Spleen (tissue), 11 donors: ENCODE measurements at regions not wholly inside any gene's neighbourhood (a gene's known extent, or its start where the extent isn't known, plus 50 kb on each side); places are given as distances from the start of the nearest gene placed in this dataset.

ENCODE experiments used
- DNase-seq: peaks from one replicate; pipeline ENCODE4 v3.0.0-alpha.2; 2020
- H3K27ac ChIP-seq, 8 donors: fragments of 200-600 bp; sonication (generic) in 7 of 8; 1 replicate in 4 of 8; 2 replicates in 4 of 8; pipeline versions ENCODE4 v1.5.0 to v1.8.0; 2016 to 2021; ENCODE audit warnings: inconsistent platforms in 4 of 8, mild to moderate bottlenecking in 4 of 8, moderate library complexity in 1 of 8
- H3K27me3 ChIP-seq, 7 donors: fragments of 200-600 bp; sonication (generic) in 6 of 7; replicated peaks in 1 of 7; 1 replicate in 4 of 7; 2 replicates in 3 of 7; pipeline versions ENCODE4 v1.5.0 to v1.8.0; 2016 to 2021; ENCODE audit warnings: inconsistent platforms in 3 of 7, mild to moderate bottlenecking in 1 of 7
- H3K36me3 ChIP-seq, 6 donors: fragments of 200-600 bp; sonication (generic) in 5 of 6; 1 replicate in 4 of 6; 2 replicates in 2 of 6; pipeline versions ENCODE4 v1.5.0 to v1.8.0; 2016 to 2021; ENCODE audit warnings: inconsistent platforms in 2 of 6
- H3K4me1 ChIP-seq, 6 donors: fragments of 200-600 bp; sonication (generic) in 5 of 6; 1 replicate in 3 of 6; 2 replicates in 3 of 6; pipeline versions ENCODE4 v1.5.0 to v1.8.0; 2016 to 2021; ENCODE audit warnings: inconsistent platforms in 3 of 6
- H3K4me3 ChIP-seq, 8 donors: fragments of 200-600 bp; sonication (generic) in 7 of 8; 1 replicate in 4 of 8; 2 replicates in 4 of 8; pipeline versions ENCODE4 v1.5.0 to v1.8.0; 2016 to 2021; ENCODE audit warnings: inconsistent platforms in 4 of 8, mild to moderate bottlenecking in 4 of 8, moderate library complexity in 2 of 8
- H3K9me3 ChIP-seq, 8 donors: fragments of 200-600 bp; sonication (generic) in 7 of 8; 1 replicate in 4 of 8; 2 replicates in 4 of 8; pipeline versions ENCODE4 v1.5.0 to v1.8.0; 2016 to 2021; ENCODE audit warnings: inconsistent platforms in 4 of 8
- CTCF ChIP-seq, 11 experiments: fragments of 200-600 bp in 7 of 11; fragments of 450-650 bp in 4 of 11; sonication (generic) in 4 of 11; IDR thresholded peaks in 8 of 11; conservative IDR thresholded peaks in 3 of 11; 1 replicate in 7 of 11; 2 replicates in 4 of 11; pipeline versions ENCODE4 v1.4.0 to v1.8.0; 2016 to 2021; ENCODE audit warnings: antibody characterized with exemption in 11 of 11, inconsistent platforms in 4 of 11, mild to moderate bottlenecking in 1 of 11
- POLR2A ChIP-seq, 3 donors: fragments of 450-650 bp; IDR thresholded peaks; one replicate each; pipeline ENCODE4 v1.5.1; 2017; ENCODE audit warnings: antibody characterized with exemption in 3 of 3, mild to moderate bottlenecking in 1 of 3
- POLR2AphosphoS5 ChIP-seq, 3 donors: sonication (generic); formaldehyde crosslinking; IDR thresholded peaks; one replicate each; pipeline ENCODE4 v1.5.1; 2017; ENCODE audit warnings: antibody characterized with exemption in 3 of 3
- WGBS, 5 donors: extraction: QIAGEN DNeasy Blood & Tissue Kit in 3 of 5; methylation state at CpG; one replicate each; pipeline versions ENCODE4 v1.1.5 to v1.1.7; 2013 to 2018; 5-methylcytosine and 5-hydroxymethylcytosine counted together
- intact Hi-C: fragments of 100-400 bp; cut with DNase I; formaldehyde crosslinking; loops from one replicate; pipeline ENCODE4 v1.15.0; 2023; ENCODE audit warnings: low total_unique reads
- donor health status: healthy with polysubstance abuse.
- donor health status: DM: no; HTN: no; CAD: no; lungs with moderate emphysema.
- donor health status: DM: no; HTN: no; CAD: no.
- donor health status: Bipolar disorder and iron deficiency.
- donor health status: healthy.
- donor health status: DM: no; HTN: no; CAD: no.
- donor health status: DM: yes; HTN: yes; CAD: no.

- no peak overlapping the region for H3K4me3 ChIP-seq
- no peak for DNase-seq
- H3K36me3 ChIP-seq, result no peaks in the 10 kb centered on the region
- TF ChIP-seq POLR2A (IDR thresholded peaks at IDR 0.05), result no peak
- H3K27me3 ChIP-seq, result no peaks in the 10 kb centered on the region
- H3K4me1 ChIP-seq, result no peaks in the 10 kb centered on the region
- H3K27ac ChIP-seq, result no peak overlapping the region
- intact Hi-C loops, result no loop called here
- WGBS, 5 donors, result 69 to 86% (median 76%) methylated on average over 1 of the region's 1 CpG
- peaks cover 0 to 5% (median 0%) of the 10 kb centered on the region in 8 donors for H3K9me3 ChIP-seq
Measured at GRCh38 chr17:71176331-71176730, 944.5 kb upstream of the SOX9 start.

GRCh38 chr17:71176928-71177443, 943.8 kb upstream of the SOX9 start:
- no peaks in the 10 kb centered on the region for H3K27me3 ChIP-seq
- intact Hi-C loops, result no loop called here
- WGBS, 5 donors, result 78 to 90% (median 81%) methylated on average over 6 of the region's 6 CpGs
- H3K4me3 ChIP-seq, result no peak overlapping the region
- no peaks in the 10 kb centered on the region for H3K36me3 ChIP-seq
- peaks cover 0 to 4% (median 0%) of the 10 kb centered on the region in 8 donors for H3K9me3 ChIP-seq
- H3K4me1 ChIP-seq, result no peaks in the 10 kb centered on the region
- TF ChIP-seq CTCF (IDR thresholded peaks at IDR 0.05 in 8 of 11, conservative IDR thresholded peaks at IDR 0.05 in 3 of 11) (no peak), POLR2A (IDR thresholded peaks at IDR 0.05) (no peak), POLR2AphosphoS5 (IDR thresholded peaks at IDR 0.05) (no peak)
- no peak for DNase-seq
- H3K27ac ChIP-seq, result no peak overlapping the region

- Histone ChIP-seq H3K4me1 (no peaks in the 10 kb centered on the region), H3K9me3 (no peaks in the 10 kb centered on the region), H3K4me3 (no peak overlapping the region), H3K27me3 (no peaks in the 10 kb centered on the region), H3K36me3 (no peaks in the 10 kb centered on the region), H3K27ac (no peak overlapping the region)
- intact Hi-C loops, result no loop called here
- 54 to 64% (median 62%) methylated on average over 6 of the region's 6 CpGs for WGBS, 5 donors
- TF ChIP-seq POLR2A (IDR thresholded peaks at IDR 0.05) (no peak), POLR2AphosphoS5 (IDR thresholded peaks at IDR 0.05) (no peak), CTCF (IDR thresholded peaks at IDR 0.05 in 8 of 11, conservative IDR thresholded peaks at IDR 0.05 in 3 of 11) (no peak)
- no peak for DNase-seq
Measured at GRCh38 chr17:71180801-71181385, 939.9 kb upstream of the SOX9 start.

- no peaks in the 10 kb centered on the region for H3K9me3 ChIP-seq
- H3K27me3 ChIP-seq, result no peaks in the 10 kb centered on the region
- intact Hi-C loops, result no loop called here
- H3K36me3 ChIP-seq, result no peaks in the 10 kb centered on the region
- no peak overlapping the region for H3K27ac ChIP-seq
- no peak for DNase-seq
- no peaks in the 10 kb centered on the region for H3K4me1 ChIP-seq
- 81 to 91% (median 84%) methylated on average over 4 of the region's 4 CpGs for WGBS, 5 donors
- TF ChIP-seq CTCF (IDR thresholded peaks at IDR 0.05 in 8 of 11, conservative IDR thresholded peaks at IDR 0.05 in 3 of 11), result no peak
- TF ChIP-seq POLR2A (IDR thresholded peaks at IDR 0.05), result no peak
- no peak for TF ChIP-seq POLR2AphosphoS5 (IDR thresholded peaks at IDR 0.05)
- H3K4me3 ChIP-seq, result no peak overlapping the region
Measured at GRCh38 chr17:71183066-71183660, 937.7 kb upstream of the SOX9 start.
